ENCODE measurements at regions not wholly inside any gene's neighbourhood (a gene's known extent, or its start where the extent isn't known, plus 50 kb on each side); places are given as distances from the start of the nearest gene placed in this dataset.

- no peak for TF ChIP-seq POLR2A (IDR thresholded peaks at IDR 0.05)
- TF ChIP-seq CTCF (IDR thresholded peaks at IDR 0.05) = no peak
These were observed 57.3 kb upstream of the NRG3 start for GRCh38 chr10:81817596-81818170.

All from lower leg skin (tissue), 3 donors.